HCT116 (cell line): ENCODE measurements at regions not wholly inside any gene's neighbourhood (a gene's known extent, or its start where the extent isn't known, plus 50 kb on each side); places are given as distances from the start of the nearest gene placed in this dataset.

Source experiments
- ATAC-seq: fragments of 200-7000 bp; cut with Tn5 transposase; 2 replicates; pipeline ENCODE4 v1.9.1; 2020; ENCODE audit warnings: mild to moderate bottlenecking, moderate library complexity
- BruUV-seq: library from RNA; stranded (reverse); fragments of 400-500 nt; replicated peaks from 2 replicates; lab custom pipeline; 2021; lab: Mats Ljungman, UMichigan
- CTCF ChIA-PET: fragments of 300-600 bp; sonication (Branson Sonifier 250); formaldehyde crosslinking; loops from one replicate; lab custom pipeline; 2021; ENCODE audit warnings: antibody characterized with exemption; lab: Charles Lee
- POLR2A ChIA-PET: fragments of 300-600, 350-600 bp; sonication (Branson Sonifier 250); formaldehyde crosslinking; loops from one replicate; lab custom pipeline; 2021; ENCODE audit warnings: antibody characterized with exemption; lab: Charles Lee
- RAD21 ChIA-PET, 2 experiments: fragments of 300-600 bp; sonication (Branson Sonifier 250); formaldehyde crosslinking; loops; one replicate each; lab custom pipeline; 2023; ENCODE audit warnings: low total read pairs in 2 of 2; ENCODE audit not compliant: uncharacterized antibody in 2 of 2, unreplicated experiment in 2 of 2, low non-redundant PET in 1 of 2; lab: Charles Lee
- DNase-seq: peaks from one replicate; pipeline ENCODE4 v3.0.0-alpha.2; 2010; ENCODE audit warnings: low read depth, low spot score
- H2AFZ ChIP-seq: fragments of 200-600 bp; shearing (Covaris generic), sonication (generic); 2 replicates; pipeline ENCODE4 v1.6.1; 2017; ENCODE audit warnings: low read depth, mixed run types, mixed read lengths, antibody characterized with exemption, low read length; ENCODE audit not compliant: poor library complexity, severe bottlenecking
- H3K27ac ChIP-seq: 2 replicates; pipeline ENCODE4 v1.5.1; 2012; ENCODE audit warnings: low read depth, low read length
- H3K27me3 ChIP-seq: fragments of 200-600 bp; sonication (generic); 2 replicates; pipeline ENCODE4 v1.6.1; 2016; ENCODE audit warnings: mixed run types, low read length, mixed read lengths; ENCODE audit not compliant: insufficient read depth
- H3K36me3 ChIP-seq, 2 experiments: fragments of 200-500 bp in 1 of 2; fragments of 200-600 bp in 1 of 2; sonication (Bioruptor generic) in 1 of 2; sonication (generic) in 1 of 2; 2 replicates each; pipeline versions ENCODE4 v1.5.1 to v1.6.1; 2014 to 2016; ENCODE audit warnings: low read length in 2 of 2, inconsistent platforms in 1 of 2, mixed read lengths in 1 of 2, mixed run types in 1 of 2; ENCODE audit not compliant: insufficient read depth in 2 of 2, control insufficient read depth in 1 of 2
- H3K4me1 ChIP-seq, 2 experiments: fragments of 200-600 bp in 1 of 2; sonication (generic) in 1 of 2; 2 replicates each; pipeline versions ENCODE4 v1.5.1 to v1.6.1; 2012 to 2017; ENCODE audit warnings: low read length in 2 of 2, inconsistent platforms in 1 of 2, mild to moderate bottlenecking in 1 of 2, mixed read lengths in 1 of 2, mixed run types in 1 of 2, moderate library complexity in 1 of 2; ENCODE audit not compliant: insufficient read depth in 2 of 2, control insufficient read depth in 1 of 2
- H3K4me2 ChIP-seq: fragments of 200-600 bp; sonication (generic); 2 replicates; pipeline ENCODE4 v1.6.1; 2017; ENCODE audit warnings: mixed run types, low read length, mixed read lengths
- H3K4me3 ChIP-seq, 2 experiments: fragments of 200-600 bp in 1 of 2; sonication (generic) in 1 of 2; replicated peaks in 1 of 2; 2 replicates each; pipeline ENCODE4 v1.5.1; 2011 to 2016; ENCODE audit warnings: low read length in 2 of 2, control low read depth in 1 of 2, low read depth in 1 of 2, mild to moderate bottlenecking in 1 of 2, mixed read lengths in 1 of 2, mixed run types in 1 of 2
- H3K79me2 ChIP-seq: fragments of 200-600 bp; sonication (generic); 2 replicates; pipeline ENCODE4 v1.6.1; 2017; ENCODE audit warnings: mild to moderate bottlenecking, mixed run types, low read length, moderate library complexity, mixed read lengths; ENCODE audit not compliant: insufficient read depth
- H3K9ac ChIP-seq: fragments of 200-600 bp; sonication (generic); 2 replicates; pipeline ENCODE4 v1.6.1; 2016; ENCODE audit warnings: low read length, mixed read lengths
- H3K9me2 ChIP-seq: fragments of 200-600 bp; sonication (generic), shearing (Covaris generic); 2 replicates; pipeline ENCODE4 v1.6.1; 2017; ENCODE audit warnings: mixed run types, mild to moderate bottlenecking, moderate library complexity; ENCODE audit not compliant: insufficient read depth
- H3K9me3 ChIP-seq, 2 experiments: fragments of 200-500 bp in 1 of 2; fragments of 200-600 bp in 1 of 2; sonication (Bioruptor generic) in 1 of 2; sonication (generic) in 1 of 2; 2 replicates each; pipeline ENCODE4 v1.6.1; 2014 to 2017; ENCODE audit warnings: low read length in 2 of 2, mixed read lengths in 2 of 2, inconsistent platforms in 1 of 2, low read depth in 1 of 2, mild to moderate bottlenecking in 1 of 2, mixed run types in 1 of 2, moderate library complexity in 1 of 2; ENCODE audit not compliant: control insufficient read depth in 1 of 2, insufficient read depth in 1 of 2
- H4K20me1 ChIP-seq: fragments of 200-600 bp; sonication (generic), shearing (Covaris generic); 2 replicates; pipeline ENCODE4 v1.6.1; 2017; ENCODE audit warnings: mixed run types, mild to moderate bottlenecking, moderate library complexity; ENCODE audit not compliant: insufficient read depth
- CBX3 ChIP-seq: IDR thresholded peaks from 2 replicates; pipeline ENCODE4 v1.6.1; 2012; ENCODE audit warnings: low read depth
- ELF1 ChIP-seq: IDR thresholded peaks from 2 replicates; pipeline ENCODE4 v1.6.1; 2012; ENCODE audit warnings: low read depth, borderline replicate concordance
- JUND ChIP-seq: IDR thresholded peaks from 2 replicates; pipeline ENCODE4 v1.6.1; 2012
- RAD21 ChIP-seq: IDR thresholded peaks from 2 replicates; pipeline ENCODE4 v1.6.1; 2012; ENCODE audit warnings: low read depth, mild to moderate bottlenecking
- SP1 ChIP-seq: IDR thresholded peaks from 2 replicates; pipeline ENCODE4 v1.6.1; 2012; ENCODE audit warnings: low read depth
- ZNF274 ChIP-seq: fragments of 200-500 bp; sonication (Bioruptor generic); IDR thresholded peaks from 2 replicates; pipeline ENCODE4 v1.6.1; 2014; ENCODE audit warnings: mild to moderate bottlenecking, low read depth, low read length, inconsistent platforms
- intact Hi-C: fragments of 100-400 bp; cut with micrococcal nuclease; formaldehyde crosslinking; loops from 2 replicates; pipeline ENCODE4 v1.10.0; 2022
- TF ChIP-seq, protein P1 (sequence below): IDR thresholded peaks from 2 replicates; pipeline ENCODE4 v1.6.1; 2012
- TF ChIP-seq, protein P2 (sequence below): IDR thresholded peaks from 2 replicates; pipeline ENCODE4 v1.6.1; 2012; ENCODE audit warnings: low read depth

DNA sequence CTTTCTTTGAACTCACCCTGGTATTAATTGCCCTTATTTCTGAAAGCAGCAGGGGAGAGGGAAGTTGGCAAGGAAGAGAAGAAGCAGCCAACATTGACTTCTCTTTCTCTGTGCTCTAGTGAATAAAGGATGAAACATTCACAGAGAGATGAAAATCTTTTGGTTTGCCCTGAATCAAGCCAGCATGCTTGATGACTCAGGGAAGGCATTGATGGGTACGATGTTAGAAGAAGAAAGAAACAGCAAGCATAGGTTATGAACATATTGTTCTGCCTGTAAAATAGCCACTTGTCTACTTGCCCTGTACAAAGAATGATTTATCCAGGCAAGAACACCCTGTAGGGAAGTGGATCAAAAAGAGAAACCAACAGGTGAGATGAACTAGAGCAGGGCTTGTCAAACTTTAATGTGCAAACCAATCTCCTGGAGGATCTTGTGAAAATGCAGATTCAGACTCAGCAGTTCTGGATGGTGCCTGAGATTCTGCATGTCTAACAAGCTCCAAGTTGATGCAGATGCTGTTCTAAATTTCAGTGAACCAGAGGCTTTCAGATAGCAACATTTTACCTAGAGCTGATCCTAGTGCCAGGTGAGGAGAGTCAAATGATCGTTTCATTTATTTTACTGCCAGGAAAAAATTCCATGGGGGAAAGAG lies 586.6 kb upstream of the TLE4 start:
- Histone ChIP-seq H3K4me2 (peak overlapping the region; percentile 21), H3K4me3 (no peak overlapping the region), H4K20me1 (no peaks in the 10 kb centered on the region), H3K27me3 (no peaks in the 10 kb centered on the region), H3K9me2 (no peaks in the 10 kb centered on the region), H2AFZ (peak overlapping the region; percentile 4), H3K36me3 (no peaks in the 10 kb centered on the region), H3K4me1 (peaks cover 6 to 20% of the 10 kb centered on the region in 2 experiments; a peak in 3 of 4 replicates), H3K27ac (no peak overlapping the region), H3K79me2 (no peaks in the 10 kb centered on the region), H3K9me3 (no peaks in the 10 kb centered on the region)
- ATAC-seq = no peak
- POLR2A ChIA-PET = no interaction called here
- intact Hi-C loops = no loop called here
- BruUV-seq = no TSS peak
- RAD21 ChIA-PET = no interaction called here
- CTCF ChIA-PET = no interaction called here
- TF ChIP-seq JUND (no peak), ZNF274 (no peak), ELF1 (no peak), SP1 (no peak), RAD21 (no peak), CBX3 (no peak)
- TF ChIP-seq, protein P1, sequence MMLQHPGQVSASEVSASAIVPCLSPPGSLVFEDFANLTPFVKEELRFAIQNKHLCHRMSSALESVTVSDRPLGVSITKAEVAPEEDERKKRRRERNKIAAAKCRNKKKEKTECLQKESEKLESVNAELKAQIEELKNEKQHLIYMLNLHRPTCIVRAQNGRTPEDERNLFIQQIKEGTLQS = no peak
- TF ChIP-seq, protein P2, sequence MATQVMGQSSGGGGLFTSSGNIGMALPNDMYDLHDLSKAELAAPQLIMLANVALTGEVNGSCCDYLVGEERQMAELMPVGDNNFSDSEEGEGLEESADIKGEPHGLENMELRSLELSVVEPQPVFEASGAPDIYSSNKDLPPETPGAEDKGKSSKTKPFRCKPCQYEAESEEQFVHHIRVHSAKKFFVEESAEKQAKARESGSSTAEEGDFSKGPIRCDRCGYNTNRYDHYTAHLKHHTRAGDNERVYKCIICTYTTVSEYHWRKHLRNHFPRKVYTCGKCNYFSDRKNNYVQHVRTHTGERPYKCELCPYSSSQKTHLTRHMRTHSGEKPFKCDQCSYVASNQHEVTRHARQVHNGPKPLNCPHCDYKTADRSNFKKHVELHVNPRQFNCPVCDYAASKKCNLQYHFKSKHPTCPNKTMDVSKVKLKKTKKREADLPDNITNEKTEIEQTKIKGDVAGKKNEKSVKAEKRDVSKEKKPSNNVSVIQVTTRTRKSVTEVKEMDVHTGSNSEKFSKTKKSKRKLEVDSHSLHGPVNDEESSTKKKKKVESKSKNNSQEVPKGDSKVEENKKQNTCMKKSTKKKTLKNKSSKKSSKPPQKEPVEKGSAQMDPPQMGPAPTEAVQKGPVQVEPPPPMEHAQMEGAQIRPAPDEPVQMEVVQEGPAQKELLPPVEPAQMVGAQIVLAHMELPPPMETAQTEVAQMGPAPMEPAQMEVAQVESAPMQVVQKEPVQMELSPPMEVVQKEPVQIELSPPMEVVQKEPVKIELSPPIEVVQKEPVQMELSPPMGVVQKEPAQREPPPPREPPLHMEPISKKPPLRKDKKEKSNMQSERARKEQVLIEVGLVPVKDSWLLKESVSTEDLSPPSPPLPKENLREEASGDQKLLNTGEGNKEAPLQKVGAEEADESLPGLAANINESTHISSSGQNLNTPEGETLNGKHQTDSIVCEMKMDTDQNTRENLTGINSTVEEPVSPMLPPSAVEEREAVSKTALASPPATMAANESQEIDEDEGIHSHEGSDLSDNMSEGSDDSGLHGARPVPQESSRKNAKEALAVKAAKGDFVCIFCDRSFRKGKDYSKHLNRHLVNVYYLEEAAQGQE = no peak
- TF ChIP-seq, all 23 proteins: peak for 0
- H3K9ac ChIP-seq = no peak overlapping the region
- no peak for DNase-seq
